B cell (primary cell): ENCODE measurements at regions not wholly inside any gene's neighbourhood (a gene's known extent, or its start where the extent isn't known, plus 50 kb on each side); places are given as distances from the start of the nearest gene placed in this dataset.

Experiments used
- ATAC-seq: fragments of 200-7000 bp; cut with Tn5 transposase; one replicate; pipeline ENCODE4 v1.10.0; 2021; ENCODE audit warnings: low read depth, mild to moderate bottlenecking, moderate number of reproducible peaks, moderate library complexity
- CTCF ChIA-PET: fragments of 350-600 bp; sonication (Branson Sonifier 250); formaldehyde crosslinking; loops from one replicate; lab custom pipeline; 2021; ENCODE audit warnings: antibody characterized with exemption, inconsistent platforms; lab: Charles Lee
- POLR2A ChIA-PET: fragments of 350-600 bp; sonication (Branson Sonifier 250); formaldehyde crosslinking; loops from one replicate; lab custom pipeline; 2021; ENCODE audit warnings: antibody characterized with exemption; lab: Charles Lee
- DNase-seq: peaks from one replicate; pipeline ENCODE4 v3.0.0; 2013
- H2AFZ ChIP-seq: 2 replicates; pipeline ENCODE4 v1.6.1; 2012; ENCODE audit warnings: mild to moderate bottlenecking, low read depth, low read length; ENCODE audit not compliant: insufficient read depth, poor library complexity, severe bottlenecking
- H3K27ac ChIP-seq, 2 donors: 1 replicate in 1 of 2; 2 replicates in 1 of 2; pipeline ENCODE4 v1.5.1; 2012 to 2013; ENCODE audit warnings: low read length in 2 of 2, mild to moderate bottlenecking in 2 of 2, moderate library complexity in 1 of 2
- H3K27me3 ChIP-seq, 4 experiments: fragments of 200-600 bp in 1 of 4; sonication (generic) in 1 of 4; replicated peaks in 1 of 4; 1 replicate in 2 of 4; 2 replicates in 2 of 4; pipeline versions ENCODE4 v1.6.1 to v1.7.0; 2013 to 2016; ENCODE audit warnings: low read length in 3 of 4, mild to moderate bottlenecking in 2 of 4, mixed read lengths in 1 of 4, moderate library complexity in 1 of 4; ENCODE audit not compliant: insufficient read depth in 4 of 4, control insufficient read depth in 3 of 4; ENCODE audit errors: control extremely low read depth in 1 of 4
- H3K36me3 ChIP-seq, 2 experiments: replicated peaks in 1 of 2; 1 replicate in 1 of 2; 2 replicates in 1 of 2; pipeline versions ENCODE4 v1.6.1 to v1.7.1; 2013; ENCODE audit warnings: low read length in 1 of 2; ENCODE audit not compliant: insufficient read depth in 2 of 2, control insufficient read depth in 1 of 2; ENCODE audit errors: control extremely low read depth in 1 of 2, extremely low read depth in 1 of 2
- H3K4me1 ChIP-seq, 2 donors: fragments of 200-600 bp in 1 of 2; sonication (generic) in 1 of 2; 1 replicate in 1 of 2; 2 replicates in 1 of 2; pipeline versions ENCODE4 v1.5.1 to v1.6.1; 2013 to 2017; ENCODE audit warnings: low read length in 2 of 2; ENCODE audit not compliant: control insufficient read depth in 2 of 2, insufficient read depth in 2 of 2
- H3K4me2 ChIP-seq: replicated peaks from 2 replicates; pipeline ENCODE3; 2012; ENCODE audit warnings: mild to moderate bottlenecking, low read depth, low read length; ENCODE audit not compliant: poor library complexity, severe bottlenecking
- H3K4me3 ChIP-seq, 5 experiments: fragments of 200-600 bp in 1 of 5; sonication (generic) in 1 of 5; 1 replicate in 3 of 5; 2 replicates in 2 of 5; pipeline versions ENCODE4 v1.5.1 to v1.7.0; 2011 to 2016; ENCODE audit warnings: low read length in 4 of 5, mild to moderate bottlenecking in 4 of 5, low read depth in 2 of 5, control low read depth in 1 of 5, moderate library complexity in 1 of 5; ENCODE audit not compliant: insufficient read depth in 1 of 5; ENCODE audit errors: control extremely low read depth in 1 of 5, extremely low read depth in 1 of 5
- H3K79me2 ChIP-seq: fragments of 200-600 bp; sonication (generic); one replicate; pipeline ENCODE4 v1.6.0; 2016; ENCODE audit warnings: low read length; ENCODE audit not compliant: control insufficient read depth, insufficient read depth
- H3K9ac ChIP-seq: fragments of 200-600 bp; sonication (generic); 2 replicates; pipeline ENCODE4 v1.6.1; 2017; ENCODE audit warnings: mild to moderate bottlenecking, low read length, moderate library complexity
- H3K9me3 ChIP-seq, 3 donors: one replicate each; pipeline versions ENCODE4 v1.6.1 to v1.7.1; 2013; ENCODE audit warnings: low read length in 2 of 3; ENCODE audit not compliant: control insufficient read depth in 2 of 3, insufficient read depth in 1 of 3; ENCODE audit errors: control extremely low read depth in 1 of 3
- H4K20me1 ChIP-seq: 2 replicates; pipeline ENCODE4 v1.6.0; 2012; ENCODE audit warnings: mild to moderate bottlenecking, low read length; ENCODE audit not compliant: insufficient read depth, control insufficient read depth, poor library complexity, severe bottlenecking
- H3K27ac Mint-ChIP-seq: one replicate; pipeline ENCODE4 v1.8.0; 2021; ENCODE audit warnings: mixed read lengths
- H3K27me3 Mint-ChIP-seq: one replicate; pipeline ENCODE4 v1.8.0; 2021; ENCODE audit warnings: mixed read lengths
- H3K4me1 Mint-ChIP-seq: one replicate; pipeline ENCODE4 v1.8.0; 2021; ENCODE audit warnings: mixed read lengths
- H3K4me3 Mint-ChIP-seq: one replicate; pipeline ENCODE4 v1.8.0; 2021; ENCODE audit warnings: mixed read lengths
- H3K9me3 Mint-ChIP-seq: one replicate; pipeline ENCODE4 v1.8.0; 2022; ENCODE audit warnings: mixed read lengths; ENCODE audit not compliant: insufficient read depth
- EZH2 ChIP-seq: IDR thresholded peaks from 2 replicates; pipeline ENCODE4 v1.6.1; 2012; ENCODE audit warnings: borderline replicate concordance, low read depth, mild to moderate bottlenecking, moderate library complexity, low read length; ENCODE audit not compliant: insufficient read depth, poor library complexity, severe bottlenecking
- WGBS: methylation state at CpG from one replicate; pipeline ENCODE4 v1.1.5; 2013; ENCODE audit warnings: missing lambda C conversion rate; ENCODE audit not compliant: insufficient coverage; 5-methylcytosine and 5-hydroxymethylcytosine counted together
- intact Hi-C: fragments of 100-400 bp; cut with micrococcal nuclease; formaldehyde crosslinking; loops from one replicate; pipeline ENCODE4 v1.10.0; 2022
- TF ChIP-seq, protein P1 (sequence below): fragments of 200-600 bp; IDR thresholded peaks from one replicate; pipeline ENCODE4 v1.8.0; 2022; ENCODE audit warnings: antibody characterized with exemption, mild to moderate bottlenecking

DNA sequence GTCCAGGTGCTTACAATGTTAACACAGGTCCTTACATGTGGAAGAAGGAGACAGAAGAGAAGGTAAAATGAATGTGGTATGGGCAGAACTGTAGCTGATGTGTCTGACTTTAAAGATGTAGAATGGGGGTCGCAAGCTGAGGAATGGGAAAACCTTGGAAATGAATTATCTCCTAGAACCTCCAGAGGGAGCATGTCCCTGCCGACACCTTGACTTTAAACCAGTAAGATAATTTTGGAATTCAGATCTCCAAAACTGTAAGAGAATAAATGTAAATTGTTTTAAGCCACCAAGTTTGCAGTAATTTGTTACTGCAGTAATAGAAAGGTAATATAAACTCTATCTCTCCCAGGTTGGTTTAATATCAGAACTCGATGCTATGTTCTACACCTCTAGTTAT is 80.1 kb upstream of the ALG10 start:
- no peak overlapping the region for H3K4me2 ChIP-seq
- CTCF ChIA-PET = no interaction called here
- intact Hi-C loops = no loop called here
- H3K27me3 ChIP-seq = no peaks in the 10 kb centered on the region
- no peaks in the 10 kb centered on the region for H3K4me1 ChIP-seq
- POLR2A ChIA-PET = no interaction called here
- H3K9me3 ChIP-seq = no peaks in the 10 kb centered on the region
- no peaks in the 10 kb centered on the region for H3K79me2 ChIP-seq
- Mint-ChIP-seq H3K27me3 (no peaks in the 10 kb centered on the region), H3K4me1 (no peaks in the 10 kb centered on the region), H3K4me3 (no peak overlapping the region), H3K9me3 (peaks cover 2% of the 10 kb centered on the region), H3K27ac (no peak overlapping the region)
- TF ChIP-seq, protein P1, sequence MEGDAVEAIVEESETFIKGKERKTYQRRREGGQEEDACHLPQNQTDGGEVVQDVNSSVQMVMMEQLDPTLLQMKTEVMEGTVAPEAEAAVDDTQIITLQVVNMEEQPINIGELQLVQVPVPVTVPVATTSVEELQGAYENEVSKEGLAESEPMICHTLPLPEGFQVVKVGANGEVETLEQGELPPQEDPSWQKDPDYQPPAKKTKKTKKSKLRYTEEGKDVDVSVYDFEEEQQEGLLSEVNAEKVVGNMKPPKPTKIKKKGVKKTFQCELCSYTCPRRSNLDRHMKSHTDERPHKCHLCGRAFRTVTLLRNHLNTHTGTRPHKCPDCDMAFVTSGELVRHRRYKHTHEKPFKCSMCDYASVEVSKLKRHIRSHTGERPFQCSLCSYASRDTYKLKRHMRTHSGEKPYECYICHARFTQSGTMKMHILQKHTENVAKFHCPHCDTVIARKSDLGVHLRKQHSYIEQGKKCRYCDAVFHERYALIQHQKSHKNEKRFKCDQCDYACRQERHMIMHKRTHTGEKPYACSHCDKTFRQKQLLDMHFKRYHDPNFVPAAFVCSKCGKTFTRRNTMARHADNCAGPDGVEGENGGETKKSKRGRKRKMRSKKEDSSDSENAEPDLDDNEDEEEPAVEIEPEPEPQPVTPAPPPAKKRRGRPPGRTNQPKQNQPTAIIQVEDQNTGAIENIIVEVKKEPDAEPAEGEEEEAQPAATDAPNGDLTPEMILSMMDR = no peak
- TF ChIP-seq EZH2 = no peak
- ATAC-seq = no peak
- H3K4me3 ChIP-seq = no peak overlapping the region
- no peaks in the 10 kb centered on the region for H3K36me3 ChIP-seq
- H3K9ac ChIP-seq = no peak overlapping the region
- no CpG with 5 or more reads among the region's 3 CpGs for WGBS
- no peaks in the 10 kb centered on the region for H4K20me1 ChIP-seq
- no peak overlapping the region for H3K27ac ChIP-seq
- no peak for DNase-seq
- H2AFZ ChIP-seq = no peak overlapping the region

DNA sequence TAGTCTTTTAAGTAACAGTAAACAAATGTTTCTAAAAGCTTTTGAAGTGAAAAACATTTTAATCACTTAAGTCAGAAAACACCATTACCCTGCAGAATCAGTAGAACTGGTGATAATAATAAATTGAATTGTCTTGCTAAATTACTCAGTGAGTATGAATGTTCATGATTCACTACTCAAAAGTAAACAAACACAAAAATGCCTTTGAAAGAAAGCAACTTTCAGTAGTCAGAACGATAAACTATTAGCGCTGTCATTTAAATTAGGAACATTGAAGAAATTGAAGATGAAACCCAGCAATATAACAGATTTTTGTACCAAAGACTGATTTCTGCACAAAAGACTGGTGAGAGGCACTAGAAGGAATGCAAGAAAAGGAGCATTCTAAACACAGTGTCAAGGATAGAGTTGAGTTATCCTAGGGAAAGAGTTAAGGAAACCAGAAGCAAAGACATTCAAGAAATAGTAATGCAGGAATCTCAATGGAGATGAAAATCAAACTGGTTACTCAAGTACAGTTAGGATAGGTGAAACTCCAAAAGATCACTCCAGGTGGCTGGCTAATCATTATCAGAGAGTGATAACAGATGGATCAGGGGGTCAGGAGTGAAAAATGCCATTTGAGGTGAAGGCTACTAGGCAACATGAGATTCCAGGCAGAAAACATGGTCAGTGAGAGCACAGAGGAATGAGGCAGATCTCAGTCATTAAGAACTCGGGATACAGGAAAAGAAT is 77.4 kb upstream of the ALG10 start:
- whole genome bisulfite sequencing = 78% methylated on average over 2 of the region's 3 CpGs
- no peak for DNase-seq
- H3K27me3 Mint-ChIP-seq = no peaks in the 10 kb centered on the region
- TF ChIP-seq EZH2 = no peak
- TF ChIP-seq, protein P1 = no peak
- Histone ChIP-seq H2AFZ (no peak overlapping the region), H3K4me3 (no peak overlapping the region), H3K9ac (no peak overlapping the region), H3K27ac (no peak overlapping the region), H3K36me3 (no peaks in the 10 kb centered on the region), H4K20me1 (no peaks in the 10 kb centered on the region), H3K9me3 (peaks cover 0 to 6% (median 0%) of the 10 kb centered on the region in 3 donors), H3K4me2 (no peak overlapping the region), H3K4me1 (no peaks in the 10 kb centered on the region), H3K27me3 (no peaks in the 10 kb centered on the region), H3K79me2 (no peaks in the 10 kb centered on the region)
- no peak overlapping the region for H3K27ac Mint-ChIP-seq
- no peaks in the 10 kb centered on the region for H3K4me1 Mint-ChIP-seq
- peaks cover 13% of the 10 kb centered on the region for H3K9me3 Mint-ChIP-seq
- H3K4me3 Mint-ChIP-seq = no peak overlapping the region
- POLR2A ChIA-PET = no interaction called here
- intact Hi-C loops = no loop called here
- no peak for ATAC-seq
- CTCF ChIA-PET = no interaction called here
